Neuron (in vitro differentiated cells): ENCODE measurements at regions not wholly inside any gene's neighbourhood (a gene's known extent, or its start where the extent isn't known, plus 50 kb on each side); places are given as distances from the start of the nearest gene placed in this dataset.
"Not testable (repeated sequence)": the region's sequence is repeated elsewhere in the genome, so short reads cannot be mapped to it uniquely, and the experiment has no call there.

Experiments used
- H2AFZ ChIP-seq: one replicate; pipeline ENCODE4 v1.6.1; 2013; ENCODE audit warnings: low read depth, mild to moderate bottlenecking, inconsistent platforms, low read length, moderate library complexity
- H3K27me3 ChIP-seq: one replicate; pipeline ENCODE4 v1.6.1; 2013; ENCODE audit warnings: low read length; ENCODE audit not compliant: insufficient read depth
- H3K36me3 ChIP-seq: one replicate; pipeline ENCODE4 v1.6.1; 2013; ENCODE audit warnings: low read length; ENCODE audit not compliant: insufficient read depth
- H3K4me1 ChIP-seq: one replicate; pipeline ENCODE4 v1.6.1; 2013; ENCODE audit warnings: low read length; ENCODE audit not compliant: insufficient read depth
- H3K4me3 ChIP-seq: 2 replicates; pipeline ENCODE4 v1.5.1; 2013; ENCODE audit warnings: mild to moderate bottlenecking, low read length, moderate library complexity
- H3K9me3 ChIP-seq: one replicate; pipeline ENCODE4 v1.6.1; 2013; ENCODE audit warnings: low read length

GRCh38 chr18:9039441-9040071 lies 62.9 kb upstream of the NDUFV2 start:
- H3K36me3 ChIP-seq, result no peaks in the 10 kb centered on the region

GRCh38 chr18:9042766-9043481 lies 59.6 kb upstream of the NDUFV2 start:
- Histone ChIP-seq H3K27me3 (no peaks in the 10 kb centered on the region), H3K4me3 (no peak overlapping the region), H3K9me3 (no peaks in the 10 kb centered on the region), H3K36me3 (no peaks in the 10 kb centered on the region), H3K4me1 (peaks cover 16% of the 10 kb centered on the region), H2AFZ (no peak overlapping the region)

More at GRCh38 chr18:9039441-9040071, 62.9 kb upstream of the NDUFV2 start:
- Histone ChIP-seq H3K4me3 (no peak overlapping the region), H3K9me3 (no peaks in the 10 kb centered on the region), H3K4me1 (peaks cover 17% of the 10 kb centered on the region), H3K27me3 (no peaks in the 10 kb centered on the region), H2AFZ (no peak overlapping the region)

DNA sequence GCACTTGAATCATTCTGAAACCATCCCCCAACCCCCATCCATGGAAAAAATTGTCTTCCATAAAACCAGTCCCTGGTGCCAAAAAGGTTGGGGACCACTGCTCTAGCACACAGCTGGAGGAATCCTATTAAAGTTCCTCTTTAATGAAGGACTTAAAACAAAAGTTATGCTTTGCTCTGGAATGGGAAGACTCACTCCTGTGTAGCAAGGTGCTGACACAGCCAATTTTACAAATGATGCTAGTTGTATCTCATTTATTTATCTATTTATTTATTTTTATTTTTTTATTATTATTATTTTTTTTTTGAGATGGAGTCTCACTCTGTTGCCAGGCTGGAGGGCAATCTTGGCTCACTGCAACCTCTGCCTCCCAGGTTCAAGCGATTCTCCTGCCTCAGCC lies 58.9 kb upstream of the NDUFV2 start:
- no peak overlapping the region for H3K4me3 ChIP-seq
- H2AFZ ChIP-seq, result no peak overlapping the region
- no peaks in the 10 kb centered on the region for H3K9me3 ChIP-seq
- no peaks in the 10 kb centered on the region for H3K36me3 ChIP-seq
- H3K4me1 ChIP-seq, result peaks cover 10% of the 10 kb centered on the region
- H3K27me3 ChIP-seq, result no peaks in the 10 kb centered on the region

GRCh38 chr18:9047715-9048114 lies 54.8 kb upstream of the NDUFV2 start:
- no peaks in the 10 kb centered on the region for H3K4me1 ChIP-seq

GRCh38 chr18:9048236-9048635 lies 54.3 kb upstream of the NDUFV2 start:
- no peak overlapping the region for H3K4me3 ChIP-seq
- H3K36me3 ChIP-seq, result no peaks in the 10 kb centered on the region
- H3K27me3 ChIP-seq, result no peaks in the 10 kb centered on the region
- H2AFZ ChIP-seq, result no peak overlapping the region
- no peaks in the 10 kb centered on the region for H3K4me1 ChIP-seq
- peaks cover 2% of the 10 kb centered on the region for H3K9me3 ChIP-seq

More at GRCh38 chr18:9047715-9048114, 54.8 kb upstream of the NDUFV2 start:
- Histone ChIP-seq H3K36me3 (no peaks in the 10 kb centered on the region), H3K27me3 (no peaks in the 10 kb centered on the region), H3K4me3 (no peak overlapping the region), H2AFZ (no peak overlapping the region), H3K9me3 (no peaks in the 10 kb centered on the region)

DNA sequence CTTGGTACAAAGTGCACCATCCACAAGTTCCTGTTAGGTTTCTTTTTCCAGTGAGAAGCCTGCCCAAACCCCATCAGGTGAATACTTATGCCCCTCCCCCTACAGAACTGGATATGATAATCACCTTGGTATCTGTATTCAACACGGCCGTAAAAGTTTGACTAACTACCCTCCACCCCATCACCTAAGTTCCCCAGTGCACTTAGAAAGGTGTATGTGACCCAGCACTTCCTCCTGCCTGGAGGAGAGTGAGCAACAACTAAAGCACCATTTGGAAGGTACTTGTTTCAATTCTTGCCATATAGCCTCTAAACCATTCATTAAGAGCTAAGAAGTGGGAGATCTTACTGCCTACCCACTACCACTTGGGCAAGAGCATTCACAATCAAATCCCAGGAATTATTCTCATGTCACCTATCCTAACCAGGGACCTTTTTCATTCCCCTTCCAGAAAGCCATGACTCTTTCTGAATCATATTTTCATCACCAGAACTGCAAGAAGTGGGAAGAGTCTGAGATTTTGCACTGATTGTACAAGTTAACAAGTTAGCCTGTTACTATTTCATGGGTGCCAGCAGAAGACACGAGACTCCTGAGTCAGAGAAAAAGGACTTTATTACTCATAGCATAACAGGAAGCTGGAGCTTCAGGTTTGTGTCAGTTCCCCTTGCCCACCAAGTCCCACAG lies 53.5 kb upstream of the NDUFV2 start:
- Histone ChIP-seq H3K4me1 (no peaks in the 10 kb centered on the region), H3K4me3 (no peak overlapping the region), H3K36me3 (no peaks in the 10 kb centered on the region), H3K9me3 (peaks cover 2% of the 10 kb centered on the region), H2AFZ (no peak overlapping the region), H3K27me3 (no peaks in the 10 kb centered on the region)

- Histone ChIP-seq H2AFZ (no peak overlapping the region), H3K9me3 (peaks cover 2% of the 10 kb centered on the region), H3K36me3 (no peaks in the 10 kb centered on the region), H3K4me1 (no peaks in the 10 kb centered on the region), H3K4me3 (no peak overlapping the region), H3K27me3 (no peaks in the 10 kb centered on the region)
Measured at GRCh38 chr18:9049495-9049809, 53.0 kb upstream of the NDUFV2 start.

DNA sequence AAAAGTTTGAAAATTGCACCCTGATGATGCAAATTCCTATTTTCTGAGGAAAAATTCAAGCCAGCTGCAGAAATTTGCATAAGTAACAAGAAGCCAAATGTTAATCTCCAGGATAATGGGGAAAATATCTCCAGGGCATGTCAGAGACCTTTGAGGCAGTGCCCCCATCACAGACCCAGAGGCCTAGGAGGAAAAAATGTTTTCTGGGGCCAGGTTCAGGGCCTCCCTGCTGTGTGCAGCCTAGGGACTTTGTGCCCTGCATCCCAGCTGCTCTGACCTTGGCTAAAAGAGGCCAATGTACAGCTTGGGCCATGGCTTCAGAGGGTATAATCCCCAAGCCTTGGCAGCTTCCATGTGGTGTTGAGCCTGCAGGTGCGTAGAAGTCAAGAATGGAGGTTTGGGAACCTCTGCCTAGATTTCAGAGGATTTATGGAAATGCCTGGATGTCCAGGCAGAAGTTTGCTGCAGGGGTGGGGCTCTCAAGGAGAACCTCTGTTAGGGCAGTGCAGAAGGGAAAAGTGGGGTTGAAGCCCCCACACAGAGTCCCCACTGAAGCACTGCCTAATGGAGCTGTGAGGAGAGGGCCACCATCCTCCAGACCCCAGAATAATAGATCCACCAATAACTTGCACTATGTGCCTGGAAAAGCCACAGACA lies 51.7 kb upstream of the NDUFV2 start:
- not testable (repeated sequence) for H3K36me3 ChIP-seq, H3K4me3 ChIP-seq, H3K4me1 ChIP-seq, H2AFZ ChIP-seq, H3K9me3 ChIP-seq, H3K27me3 ChIP-seq
